K562 (cell line): ENCODE measurements at regions not wholly inside any gene's neighbourhood (a gene's known extent, or its start where the extent isn't known, plus 50 kb on each side); places are given as distances from the start of the nearest gene placed in this dataset.

Experiments used
- ATAC-seq: fragments of 200-7000 bp; cut with Tn5 transposase; 3 replicates; pipeline ENCODE4 v1.9.1; 2020; ENCODE audit warnings: moderate library complexity
- BruUV-seq: library from RNA; stranded (reverse); fragments of 400-500 nt; replicated peaks from 2 replicates; lab custom pipeline; 2021; lab: Mats Ljungman, UMichigan
- CTCF ChIA-PET: fragments of 300-600 bp; formaldehyde crosslinking; extraction: SDS; loops from one replicate; lab custom pipeline; 2021; ENCODE audit warnings: low intra/inter-chr PET ratio; lab: Yijun Ruan, JAX
- POLR2A ChIA-PET: fragments of 300-600, 350-650 bp; sonication (Branson Sonifier 250); formaldehyde crosslinking; extraction: SDS; loops from one replicate; lab custom pipeline; 2021; ENCODE audit warnings: antibody characterized with exemption, inconsistent platforms; lab: Yijun Ruan, JAX
- DNase-seq, 4 experiments: peaks; one replicate each; pipeline versions ENCODE4 v3.0.0 to v3.0.0-alpha.2; 2011 to 2018; ENCODE audit warnings: low spot score in 3 of 4, mixed read lengths in 3 of 4; ENCODE audit errors: extremely low read depth in 1 of 4
- FAIRE-seq: peaks from 2 replicates; lab custom pipeline; 2011; peaks lifted over from hg19 to GRCh38; lab: Jason Lieb, UNC
- H2AFZ ChIP-seq: 2 replicates; pipeline ENCODE4 v1.6.0; 2011; ENCODE audit warnings: low read depth, low read length, control low read depth, inconsistent platforms
- H3K27ac ChIP-seq: fragments of 200-600 bp; 3 replicates; pipeline ENCODE4 v1.8.0; 2011; ENCODE audit warnings: low read depth, mild to moderate bottlenecking, control low read depth, inconsistent platforms, low read length, moderate library complexity, mixed read lengths; ENCODE audit errors: extremely low read depth
- H3K27me3 ChIP-seq, 2 experiments: fragments of 300-600 bp in 1 of 2; 2 replicates in 1 of 2; 3 replicates in 1 of 2; pipeline versions ENCODE4 v1.6.0 to v1.8.0; 2011; ENCODE audit warnings: inconsistent platforms in 2 of 2, low read length in 2 of 2, mild to moderate bottlenecking in 1 of 2, mixed read lengths in 1 of 2, moderate library complexity in 1 of 2; ENCODE audit not compliant: control insufficient read depth in 2 of 2, insufficient read depth in 2 of 2
- H3K36me3 ChIP-seq: fragments of 300-600 bp; 3 replicates; pipeline ENCODE4 v1.8.0; 2011; ENCODE audit warnings: mild to moderate bottlenecking, low read length, inconsistent platforms; ENCODE audit not compliant: control insufficient read depth, insufficient read depth
- H3K4me1 ChIP-seq, 2 experiments: fragments of 200-600 bp in 1 of 2; replicated peaks in 1 of 2; 2 replicates in 1 of 2; 3 replicates in 1 of 2; pipeline versions ENCODE4 v1.5.1 to v1.8.0; 2011; ENCODE audit warnings: inconsistent platforms in 2 of 2, low read length in 2 of 2, mild to moderate bottlenecking in 1 of 2, mixed read lengths in 1 of 2, moderate library complexity in 1 of 2; ENCODE audit not compliant: control insufficient read depth in 2 of 2, insufficient read depth in 2 of 2
- H3K4me2 ChIP-seq: 2 replicates; pipeline ENCODE4 v1.6.1; 2011; ENCODE audit warnings: low read length, control low read depth, inconsistent platforms, mixed read lengths; ENCODE audit not compliant: insufficient read depth
- H3K4me3 ChIP-seq: fragments of 200-600 bp; sonication (generic), shearing (Covaris generic); 2 replicates; pipeline ENCODE4 v1.5.1; 2016; ENCODE audit warnings: control low read depth, inconsistent platforms
- H3K79me2 ChIP-seq: fragments of 200-600 bp; 3 replicates; pipeline ENCODE4 v1.8.0; 2011; ENCODE audit warnings: low read length, inconsistent platforms; ENCODE audit not compliant: control insufficient read depth, insufficient read depth
- H3K9ac ChIP-seq, 2 experiments: 2 replicates each; pipeline versions ENCODE4 v1.6.0 to v1.6.1; 2011; ENCODE audit warnings: low read depth in 2 of 2, low read length in 2 of 2, control low read depth in 1 of 2, inconsistent platforms in 1 of 2, mild to moderate bottlenecking in 1 of 2, mixed read lengths in 1 of 2; ENCODE audit not compliant: insufficient read depth in 1 of 2
- H3K9me1 ChIP-seq: one replicate; pipeline ENCODE4 v1.6.0; 2011; ENCODE audit warnings: inconsistent platforms, mild to moderate bottlenecking, low read length, moderate library complexity; ENCODE audit not compliant: control insufficient read depth, insufficient read depth
- H3K9me3 ChIP-seq: replicated peaks from 2 replicates; pipeline ENCODE4 v1.5.1; 2011; ENCODE audit warnings: low read depth, low read length, inconsistent platforms; ENCODE audit not compliant: control insufficient read depth, insufficient read depth
- H4K20me1 ChIP-seq: replicated peaks from 2 replicates; pipeline ENCODE4 v1.6.1; 2011; ENCODE audit warnings: low read length, inconsistent platforms, mixed read lengths; ENCODE audit not compliant: control insufficient read depth, insufficient read depth
- CGGBP1 ChIP-seq: fragments of 250-450 bp; sonication (Bioruptor Pico); IDR thresholded peaks from 2 replicates; pipeline ENCODE4 v1.9.0; 2021; ENCODE audit warnings: mild to moderate bottlenecking
- ERF ChIP-seq: fragments of 450-650 bp; formaldehyde crosslinking; IDR thresholded peaks from 2 replicates; pipeline ENCODE4 v1.4.0; 2020; ENCODE audit warnings: mild to moderate bottlenecking, mixed read lengths
- HDAC3 ChIP-seq: fragments of 450-650 bp; IDR thresholded peaks from 2 replicates; pipeline ENCODE4 v1.6.1; 2018; ENCODE audit warnings: borderline replicate concordance, mild to moderate bottlenecking, moderate library complexity; ENCODE audit not compliant: partially characterized antibody
- ID3 ChIP-seq, 2 experiments: fragments of 250-450 bp in 1 of 2; fragments of 450-650 bp in 1 of 2; sonication (Bioruptor Pico) in 1 of 2; IDR thresholded peaks; 2 replicates each; pipeline versions ENCODE4 v1.6.1 to v1.8.0; 2016 to 2021; ENCODE audit warnings: mild to moderate bottlenecking in 2 of 2, moderate library complexity in 2 of 2, missing compliant biosample characterization in 1 of 2, missing genetic modification characterization in 1 of 2
- LEF1 ChIP-seq: fragments of 450-650 bp; IDR thresholded peaks from 2 replicates; pipeline ENCODE4 v1.6.1; 2016; ENCODE audit warnings: mild to moderate bottlenecking
- NFATC3 ChIP-seq: fragments of 450-650 bp; IDR thresholded peaks from 2 replicates; pipeline ENCODE4 v1.6.1; 2017; ENCODE audit warnings: mild to moderate bottlenecking
- NONO ChIP-seq, 2 experiments: fragments of 200-400 bp in 1 of 2; fragments of 450-650 bp in 1 of 2; formaldehyde crosslinking in 1 of 2; IDR thresholded peaks; 2 replicates each; pipeline ENCODE4 v1.6.1; 2017; ENCODE audit warnings: low read depth in 2 of 2, mild to moderate bottlenecking in 2 of 2, moderate library complexity in 2 of 2, low read length in 1 of 2
- NR3C1 ChIP-seq: sonication (generic); formaldehyde crosslinking; IDR thresholded peaks from 2 replicates; pipeline ENCODE4 v1.8.1; 2022; ENCODE audit warnings: missing genetic modification reagents
- SRSF7 ChIP-seq: fragments of 200-400 bp; formaldehyde crosslinking; optimal IDR thresholded peaks from 2 replicates; pipeline ENCODE3; 2017; ENCODE audit warnings: mild to moderate bottlenecking, low read depth, low read length
- TAF15 ChIP-seq: fragments of 200-400 bp; formaldehyde crosslinking; IDR thresholded peaks from 2 replicates; pipeline ENCODE4 v1.6.1; 2017; ENCODE audit warnings: mild to moderate bottlenecking, low read depth, low read length, moderate library complexity
- TBL1XR1 ChIP-seq, 2 experiments: IDR thresholded peaks; 2 replicates each; pipeline ENCODE4 v1.6.1; 2012; ENCODE audit warnings: improper control_type of control experiment in 2 of 2, low read length in 2 of 2, mild to moderate bottlenecking in 1 of 2
- TGIF2 ChIP-seq: sonication (generic); formaldehyde crosslinking; IDR thresholded peaks from 2 replicates; pipeline ENCODE4 v1.8.1; 2022; ENCODE audit warnings: mild to moderate bottlenecking, missing genetic modification reagents, moderate library complexity
- ZNF253 ChIP-seq: fragments of 250-450 bp; sonication (Bioruptor Pico); conservative IDR thresholded peaks from 2 replicates; pipeline ENCODE4 v1.6.1; 2021; ENCODE audit warnings: mild to moderate bottlenecking
- WGBS: fragments of 100-300 bp; shearing (Covaris generic); methylation state at CpG from one replicate; pipeline ENCODE4 v1.1.6; 2016; ENCODE audit warnings: low coverage, mixed read lengths; ENCODE audit not compliant: insufficient coverage; ENCODE audit errors: missing lambda C conversion rate; 5-methylcytosine and 5-hydroxymethylcytosine counted together
- in situ Hi-C: fragments of 300-500 bp; cut with MboI; formaldehyde crosslinking; loops from 4 replicates; pipeline ENCODE4 v1.15.0; 2018; ENCODE audit warnings: inconsistent platforms, mixed read lengths
- intact Hi-C: fragments of 100-400 bp; cut with micrococcal nuclease; formaldehyde crosslinking; loops from 2 replicates; pipeline ENCODE4 v1.14.2; 2022

GRCh38 chr6:100980949-100981348 lies 99.8 kb upstream of the ASCC3 start:
- POLR2A ChIA-PET, result interaction anchor here (0.6 kb wide), 1 partner anchor 587 kb away, joined by 4 read pairs; no protein-coding TSS in a partner anchor
- Histone ChIP-seq H3K79me2 (no peaks in the 10 kb centered on the region), H3K4me3 (no peak overlapping the region), H3K27ac (no peak overlapping the region), H3K9me3 (no peaks in the 10 kb centered on the region), H3K27me3 (no peaks in the 10 kb centered on the region), H4K20me1 (no peaks in the 10 kb centered on the region), H3K36me3 (no peaks in the 10 kb centered on the region)
- CTCF ChIA-PET, result no interaction called here
- 0% methylated on average over 1 of the region's 1 CpG for WGBS
- BruUV-seq, result no TSS peak
- intact Hi-C loops, result no loop called here
- TF ChIP-seq TBL1XR1 (IDR thresholded peaks at IDR 0.05; ENCODE audit: low read length in 2 of 2) (no peak), NFATC3 (no peak), ERF (CRISPR knock-in tag) (no peak), CGGBP1 (CRISPR knock-in tag) (no peak), TGIF2 (no peak), LEF1 (no peak), ID3 (CRISPR knock-in tag; IDR thresholded peaks at IDR 0.05) (no peak), ID3 (tag; IDR thresholded peaks at IDR 0.05) (no peak), TAF15 (no peak), NR3C1 (CRISPR knock-in tag) (no peak), HDAC3 (no peak), SRSF7 (no peak), NONO (IDR thresholded peaks at IDR 0.05; ENCODE audit: low read depth in 2 of 2, low read length in 1 of 2) (no peak), ZNF253 (CRISPR knock-in tag) (no peak)
- TF ChIP-seq, all 486 proteins: peak for 0
- DNase-seq (no peak), FAIRE-seq (no peak), ATAC-seq (no peak)
- Histone ChIP-seq H2AFZ (no peak overlapping the region), H3K4me2 (no peak overlapping the region), H3K4me1 (no peaks in the 10 kb centered on the region), H3K9ac (no peak overlapping the region), H3K9me1 (no peaks in the 10 kb centered on the region)
- in situ Hi-C loops, result no loop called here
